Neural cell (in vitro differentiated cells): ENCODE measurements at regions not wholly inside any gene's neighbourhood (a gene's known extent, or its start where the extent isn't known, plus 50 kb on each side); places are given as distances from the start of the nearest gene placed in this dataset.

Experiments used
- H2AFZ ChIP-seq: fragments of 200-600, 300-800 bp; sonication (generic), shearing (Covaris generic); 2 replicates; pipeline ENCODE4 v1.6.0; 2014; ENCODE audit warnings: low read depth, mild to moderate bottlenecking, antibody characterized with exemption, low read length, moderate library complexity
- H3F3A ChIP-seq: fragments of 200-600 bp; shearing (Covaris generic); 2 replicates; pipeline ENCODE4 v1.6.1; 2016; ENCODE audit warnings: mild to moderate bottlenecking, moderate library complexity, mixed read lengths, antibody characterized with exemption, low read length; ENCODE audit not compliant: insufficient read depth, poor library complexity, severe bottlenecking
- H3K27ac ChIP-seq: fragments of 200-600, 300-800 bp; sonication (generic), shearing (Covaris generic); 2 replicates; pipeline ENCODE4 v1.5.1; 2014; ENCODE audit warnings: mild to moderate bottlenecking, low read length, moderate library complexity
- H3K27me3 ChIP-seq: fragments of 300-800, 200-600 bp; sonication (generic), shearing (Covaris generic); 2 replicates; pipeline ENCODE4 v1.6.0; 2014; ENCODE audit warnings: mild to moderate bottlenecking, low read depth, low read length, moderate library complexity; ENCODE audit not compliant: insufficient read depth
- H3K36me3 ChIP-seq: fragments of 300-800, 200-600 bp; sonication (generic), shearing (Covaris generic); 2 replicates; pipeline ENCODE4 v1.5.1; 2014; ENCODE audit warnings: mild to moderate bottlenecking, antibody characterized with exemption, low read length, moderate library complexity; ENCODE audit not compliant: insufficient read depth
- H3K4me2 ChIP-seq: fragments of 300-800, 200-600 bp; sonication (generic), shearing (Covaris generic); 2 replicates; pipeline ENCODE4 v1.6.0; 2014; ENCODE audit warnings: mild to moderate bottlenecking, low read length
- H3K4me3 ChIP-seq: fragments of 300-800, 200-600 bp; sonication (generic), shearing (Covaris generic); 2 replicates; pipeline ENCODE4 v1.5.1; 2014; ENCODE audit warnings: mild to moderate bottlenecking, low read length, moderate library complexity
- H3K79me2 ChIP-seq: fragments of 200-600 bp; shearing (Covaris generic); replicated peaks from 2 replicates; pipeline ENCODE4 v1.6.0; 2014; ENCODE audit warnings: mild to moderate bottlenecking, low read length, moderate library complexity; ENCODE audit not compliant: insufficient read depth
- H3K9ac ChIP-seq: fragments of 300-800, 200-600 bp; sonication (generic), shearing (Covaris generic); 2 replicates; pipeline ENCODE4 v1.6.1; 2016; ENCODE audit warnings: mild to moderate bottlenecking, low read length, mixed read lengths
- H3K9me2 ChIP-seq: fragments of 200-600 bp; shearing (Covaris generic); 2 replicates; pipeline ENCODE4 v1.6.1; 2016; ENCODE audit warnings: mild to moderate bottlenecking, low read length, mixed read lengths; ENCODE audit not compliant: insufficient read depth
- H3K9me3 ChIP-seq: fragments of 200-600, 300-800 bp; sonication (generic), shearing (Covaris generic); 2 replicates; pipeline ENCODE4 v1.6.1; 2016; ENCODE audit warnings: mild to moderate bottlenecking, mixed run types, low read length, moderate library complexity, mixed read lengths
- H4K20me1 ChIP-seq: fragments of 200-600 bp; shearing (Covaris generic); 2 replicates; pipeline ENCODE4 v1.6.1; 2016; ENCODE audit warnings: mild to moderate bottlenecking, mixed run types; ENCODE audit not compliant: insufficient read depth
- CTCF ChIP-seq: fragments of 450-650 bp; IDR thresholded peaks from 2 replicates; pipeline ENCODE4 v1.5.1; 2014; ENCODE audit warnings: antibody characterized with exemption, mild to moderate bottlenecking, moderate library complexity; ENCODE audit not compliant: poor library complexity, severe bottlenecking
- EP300 ChIP-seq: fragments of 450-650 bp; conservative IDR thresholded peaks from 2 replicates; pipeline ENCODE4 v1.6.1; 2014; ENCODE audit warnings: antibody characterized with exemption, mild to moderate bottlenecking, moderate library complexity; ENCODE audit not compliant: poor library complexity, severe bottlenecking
- EZH2 ChIP-seq: fragments of 200-600, 300-800 bp; shearing (Covaris generic), sonication (generic); IDR thresholded peaks from 2 replicates; pipeline ENCODE4 v1.6.1; 2014; ENCODE audit warnings: antibody characterized with exemption, low read length, borderline replicate concordance, mild to moderate bottlenecking; ENCODE audit not compliant: insufficient read depth, poor library complexity, severe bottlenecking
- MXI1 ChIP-seq: fragments of 450-650 bp; conservative IDR thresholded peaks from 2 replicates; pipeline ENCODE4 v1.6.1; 2014; ENCODE audit warnings: antibody characterized with exemption, mild to moderate bottlenecking; ENCODE audit not compliant: poor library complexity, severe bottlenecking
- POLR2AphosphoS5 ChIP-seq: IDR thresholded peaks from 2 replicates; pipeline ENCODE4 v1.6.1; 2012
- RAD21 ChIP-seq: fragments of 450-650 bp; conservative IDR thresholded peaks from 2 replicates; pipeline ENCODE4 v1.6.1; 2014; ENCODE audit warnings: antibody characterized with exemption, mild to moderate bottlenecking, moderate library complexity
- REST ChIP-seq: IDR thresholded peaks from 2 replicates; pipeline ENCODE4 v1.6.1; 2012; ENCODE audit warnings: borderline replicate concordance
- SMC3 ChIP-seq: fragments of 450-650 bp; conservative IDR thresholded peaks from 2 replicates; pipeline ENCODE4 v1.6.1; 2014; ENCODE audit warnings: antibody characterized with exemption, mild to moderate bottlenecking, moderate library complexity; ENCODE audit not compliant: poor library complexity
- TAF1 ChIP-seq: IDR thresholded peaks from 2 replicates; pipeline ENCODE4 v1.6.1; 2012; ENCODE audit warnings: low read depth

- no peaks in the 10 kb centered on the region for H3K27me3 ChIP-seq
- H3K27ac ChIP-seq: no peak overlapping the region
- no peaks in the 10 kb centered on the region for H3F3A ChIP-seq
- H3K4me3 ChIP-seq: no peak overlapping the region
- no peak overlapping the region for H3K4me2 ChIP-seq
- no peaks in the 10 kb centered on the region for H3K36me3 ChIP-seq
- no peak overlapping the region for H3K9ac ChIP-seq
- no peaks in the 10 kb centered on the region for H3K79me2 ChIP-seq
- H3K9me3 ChIP-seq: no peaks in the 10 kb centered on the region
- TF ChIP-seq EZH2 (no peak), EP300 (peak; percentile 72)
- no peaks in the 10 kb centered on the region for H4K20me1 ChIP-seq
- H2AFZ ChIP-seq: no peak overlapping the region
- no peaks in the 10 kb centered on the region for H3K9me2 ChIP-seq
Measured at GRCh38 chr2:145652036-145652435, 1132.1 kb upstream of the ZEB2 start.

GRCh38 chr2:145650226-145650625, 1130.3 kb upstream of the ZEB2 start:
- no peak overlapping the region for H3K27ac ChIP-seq
- no peak overlapping the region for H3K9ac ChIP-seq
- H3K9me3 ChIP-seq: no peaks in the 10 kb centered on the region
- H2AFZ ChIP-seq: no peak overlapping the region
- no peaks in the 10 kb centered on the region for H3K36me3 ChIP-seq
- H3K9me2 ChIP-seq: no peaks in the 10 kb centered on the region
- H3K4me2 ChIP-seq: no peak overlapping the region
- no peaks in the 10 kb centered on the region for H3F3A ChIP-seq
- TF ChIP-seq EP300 (no peak), MXI1 (no peak), EZH2 (no peak), TAF1 (no peak)
- no peaks in the 10 kb centered on the region for H4K20me1 ChIP-seq
- no peaks in the 10 kb centered on the region for H3K79me2 ChIP-seq
- H3K4me3 ChIP-seq: no peak overlapping the region
- no peaks in the 10 kb centered on the region for H3K27me3 ChIP-seq

GRCh38 chr2:145649061-145649460, 1129.1 kb upstream of the ZEB2 start:
- no peaks in the 10 kb centered on the region for H3K79me2 ChIP-seq
- no peak for TF ChIP-seq MXI1
- no peak for TF ChIP-seq REST
- TF ChIP-seq RAD21: no peak
- no peak for TF ChIP-seq CTCF
- no peak for TF ChIP-seq TAF1
- TF ChIP-seq EP300: no peak
- TF ChIP-seq SMC3: no peak
- no peak for TF ChIP-seq EZH2
- no peak for TF ChIP-seq POLR2AphosphoS5

More at GRCh38 chr2:145649061-145649460, 1129.1 kb upstream of the ZEB2 start:
- Histone ChIP-seq H3K4me3 (no peak overlapping the region), H4K20me1 (no peaks in the 10 kb centered on the region), H3K4me2 (no peak overlapping the region), H3K27ac (no peak overlapping the region), H3K9me3 (no peaks in the 10 kb centered on the region), H3K9me2 (no peaks in the 10 kb centered on the region), H2AFZ (no peak overlapping the region), H3K9ac (no peak overlapping the region), H3K36me3 (no peaks in the 10 kb centered on the region), H3K27me3 (no peaks in the 10 kb centered on the region), H3F3A (no peaks in the 10 kb centered on the region)
